GM19240 (cell line): ENCODE measurements at regions not wholly inside any gene's neighbourhood (a gene's known extent, or its start where the extent isn't known, plus 50 kb on each side); places are given as distances from the start of the nearest gene placed in this dataset.

Experiments
- DNase-seq: peaks from one replicate; pipeline ENCODE4 v3.0.0; 2011; ENCODE audit warnings: low spot score; ENCODE audit not compliant: insufficient read length

- DNase-seq, result no peak
Measured at GRCh38 chr2:234641086-234641485, 144.2 kb upstream of the ARL4C start.

GRCh38 chr2:234640657-234641056 is 143.8 kb upstream of the ARL4C start:
- no peak for DNase-seq

GRCh38 chr2:234638966-234639365 is 142.1 kb upstream of the ARL4C start:
- DNase-seq, result no peak

- no peak for DNase-seq
Measured at GRCh38 chr2:234635284-234635683, 138.4 kb upstream of the ARL4C start.

GRCh38 chr2:234633581-234634230 is 136.8 kb upstream of the ARL4C start:
- DNase-seq, result no peak

GRCh38 chr2:234632527-234633391 is 135.9 kb upstream of the ARL4C start:
- DNase-seq, result no peak

- DNase-seq, result no peak
Measured at GRCh38 chr2:234631646-234632514, 135.0 kb upstream of the ARL4C start.

- no peak for DNase-seq
Measured at GRCh38 chr2:234630801-234631261, 133.9 kb upstream of the ARL4C start.

GRCh38 chr2:234629596-234629995 is 132.7 kb upstream of the ARL4C start:
- DNase-seq, result no peak

GRCh38 chr2:234628953-234629352 is 132.1 kb upstream of the ARL4C start:
- no peak for DNase-seq

- no peak for DNase-seq
Measured at GRCh38 chr2:234627308-234627707, 130.4 kb upstream of the ARL4C start.

- DNase-seq, result no peak
Measured at GRCh38 chr2:234626566-234627130, 129.8 kb upstream of the ARL4C start.

GRCh38 chr2:234625626-234626250 is 128.9 kb upstream of the ARL4C start:
- DNase-seq, result no peak

- DNase-seq, result no peak
Measured at GRCh38 chr2:234623521-234623991, 126.7 kb upstream of the ARL4C start.

GRCh38 chr2:234621120-234621519 is 124.2 kb upstream of the ARL4C start:
- no peak for DNase-seq

GRCh38 chr2:234620018-234620417 is 123.1 kb upstream of the ARL4C start:
- no peak for DNase-seq

GRCh38 chr2:234615643-234616356 is 118.9 kb upstream of the ARL4C start:
- no peak for DNase-seq

- no peak for DNase-seq
Measured at GRCh38 chr2:234611209-234611608, 114.3 kb upstream of the ARL4C start.

- no peak for DNase-seq
Measured at GRCh38 chr2:234608946-234609345, 112.1 kb upstream of the ARL4C start.

GRCh38 chr2:234607691-234608090 is 110.8 kb upstream of the ARL4C start:
- no peak for DNase-seq
